ENCODE measurements at regions not wholly inside any gene's neighbourhood (a gene's known extent, or its start where the extent isn't known, plus 50 kb on each side); places are given as distances from the start of the nearest gene placed in this dataset.

GRCh38 chr9:108789742-108790141, 66.0 kb downstream of the ACTL7B start:
- peaks cover 2% of the 10 kb centered on the region for H3K9me3 Mint-ChIP-seq (ENCODE audit: low read depth)

GRCh38 chr9:108787690-108788048, 68.1 kb downstream of the ACTL7B start:
- H3K36me3 Mint-ChIP-seq (ENCODE audit: insufficient read depth), result no peaks in the 10 kb centered on the region
- no peak for TF ChIP-seq CTCF (IDR thresholded peaks at IDR 0.05; ENCODE audit: unreplicated experiment)
- no peak overlapping the region for H3K4me3 Mint-ChIP-seq (ENCODE audit: low read depth)
- H3K4me1 Mint-ChIP-seq (ENCODE audit: low read depth), result peaks cover 2% of the 10 kb centered on the region
- H3K9me3 Mint-ChIP-seq (ENCODE audit: low read depth), result no peaks in the 10 kb centered on the region
- no peak overlapping the region for H3K27ac Mint-ChIP-seq
- H3K27me3 Mint-ChIP-seq, result peaks cover 17% of the 10 kb centered on the region
- no peak for DNase-seq (ENCODE audit: low spot score, unreplicated experiment)

More at GRCh38 chr9:108789742-108790141, 66.0 kb downstream of the ACTL7B start:
- no peak for TF ChIP-seq CTCF (IDR thresholded peaks at IDR 0.05; ENCODE audit: unreplicated experiment)
- Mint-ChIP-seq H3K4me1 (ENCODE audit: low read depth) (peaks cover 2% of the 10 kb centered on the region), H3K27me3 (peaks cover 15% of the 10 kb centered on the region), H3K27ac (no peak overlapping the region), H3K36me3 (ENCODE audit: insufficient read depth) (peaks cover 1% of the 10 kb centered on the region), H3K4me3 (ENCODE audit: low read depth) (no peak overlapping the region)
- DNase-seq (ENCODE audit: low spot score, unreplicated experiment), result no peak

GRCh38 chr9:108786901-108787689, 68.7 kb downstream of the ACTL7B start:
- Mint-ChIP-seq H3K27ac (no peak overlapping the region), H3K4me1 (ENCODE audit: low read depth) (peaks cover 2% of the 10 kb centered on the region), H3K4me3 (ENCODE audit: low read depth) (no peak overlapping the region), H3K36me3 (ENCODE audit: insufficient read depth) (no peaks in the 10 kb centered on the region), H3K9me3 (ENCODE audit: low read depth) (no peaks in the 10 kb centered on the region), H3K27me3 (peaks cover 17% of the 10 kb centered on the region)
- TF ChIP-seq CTCF (IDR thresholded peaks at IDR 0.05; ENCODE audit: unreplicated experiment), result no peak
- DNase-seq (ENCODE audit: low spot score, unreplicated experiment), result no peak

GRCh38 chr9:108786322-108786721, 69.5 kb downstream of the ACTL7B start:
- Mint-ChIP-seq H3K9me3 (ENCODE audit: low read depth) (no peaks in the 10 kb centered on the region), H3K36me3 (ENCODE audit: insufficient read depth) (no peaks in the 10 kb centered on the region), H3K27ac (no peak overlapping the region), H3K4me1 (ENCODE audit: low read depth) (peaks cover 4% of the 10 kb centered on the region), H3K27me3 (peaks cover 22% of the 10 kb centered on the region), H3K4me3 (ENCODE audit: low read depth) (no peak overlapping the region)
- no peak for DNase-seq (ENCODE audit: low spot score, unreplicated experiment)
- no peak for TF ChIP-seq CTCF (IDR thresholded peaks at IDR 0.05; ENCODE audit: unreplicated experiment)

GRCh38 chr9:108784998-108785397, 70.8 kb downstream of the ACTL7B start:
- no peak for TF ChIP-seq CTCF (IDR thresholded peaks at IDR 0.05; ENCODE audit: unreplicated experiment)
- no peak overlapping the region for H3K4me3 Mint-ChIP-seq (ENCODE audit: low read depth)
- H3K4me1 Mint-ChIP-seq (ENCODE audit: low read depth), result peaks cover 8% of the 10 kb centered on the region
- no peak for DNase-seq (ENCODE audit: low spot score, unreplicated experiment)
- no peaks in the 10 kb centered on the region for H3K9me3 Mint-ChIP-seq (ENCODE audit: low read depth)
- peaks cover 28% of the 10 kb centered on the region for H3K27me3 Mint-ChIP-seq
- no peaks in the 10 kb centered on the region for H3K36me3 Mint-ChIP-seq (ENCODE audit: insufficient read depth)
- no peak overlapping the region for H3K27ac Mint-ChIP-seq
